WTC11 (cell line): ENCODE measurements at regions not wholly inside any gene's neighbourhood (a gene's known extent, or its start where the extent isn't known, plus 50 kb on each side); places are given as distances from the start of the nearest gene placed in this dataset.

ENCODE experiments used
- ATAC-seq: fragments of 200-7000 bp; cut with Tn5 transposase; 2 replicates; pipeline ENCODE4 v1.10.0; 2021; ENCODE audit warnings: mild to moderate bottlenecking, moderate library complexity
- CTCF ChIA-PET: fragments of 300-600 bp; sonication (Branson Sonifier 250); formaldehyde crosslinking; loops from one replicate; lab custom pipeline; 2021; ENCODE audit warnings: antibody characterized with exemption; lab: Charles Lee
- POLR2A ChIA-PET: fragments of 350-600 bp; sonication (Branson Sonifier 250); formaldehyde crosslinking; loops from one replicate; lab custom pipeline; 2021; ENCODE audit warnings: antibody characterized with exemption; lab: Charles Lee
- DNase-seq: peaks from one replicate; pipeline ENCODE4 v3.0.0; 2021; ENCODE audit warnings: low spot score
- H3K27ac Mint-ChIP-seq: 2 replicates; pipeline ENCODE4 v1.8.0; 2021; ENCODE audit warnings: mixed read lengths
- H3K27me3 Mint-ChIP-seq: 2 replicates; pipeline ENCODE4 v1.8.0; 2021; ENCODE audit warnings: low read depth, mild to moderate bottlenecking, moderate library complexity, mixed read lengths
- H3K36me3 Mint-ChIP-seq: 2 replicates; pipeline ENCODE4 v1.8.0; 2021; ENCODE audit warnings: mixed read lengths
- H3K4me1 Mint-ChIP-seq: 2 replicates; pipeline ENCODE4 v1.8.0; 2022; ENCODE audit warnings: mixed read lengths
- H3K4me3 Mint-ChIP-seq: 2 replicates; pipeline ENCODE4 v1.8.0; 2021; ENCODE audit warnings: mild to moderate bottlenecking, moderate library complexity, mixed read lengths
- H3K9me3 Mint-ChIP-seq: 2 replicates; pipeline ENCODE4 v1.8.0; 2021; ENCODE audit warnings: mixed read lengths
- ATF2 ChIP-seq: sonication (generic); formaldehyde crosslinking; IDR thresholded peaks from 2 replicates; pipeline ENCODE4 v1.8.1; 2022; ENCODE audit warnings: low read depth, missing genetic modification reagents, borderline replicate concordance
- ATF3 ChIP-seq: sonication (generic); formaldehyde crosslinking; conservative IDR thresholded peaks from 2 replicates; pipeline ENCODE4 v1.8.1; 2022; ENCODE audit warnings: mild to moderate bottlenecking, missing genetic modification reagents
- EMX1 ChIP-seq: fragments of 250-450 bp; sonication (Bioruptor Pico); IDR thresholded peaks from 2 replicates; pipeline ENCODE4 v1.8.0; 2021; ENCODE audit warnings: mild to moderate bottlenecking
- ESRRA ChIP-seq: sonication (generic); formaldehyde crosslinking; IDR thresholded peaks from 2 replicates; pipeline ENCODE4 v1.8.1; 2022; ENCODE audit warnings: mild to moderate bottlenecking, missing genetic modification reagents, borderline replicate concordance
- FOXJ3 ChIP-seq: sonication (generic); formaldehyde crosslinking; IDR thresholded peaks from 2 replicates; pipeline ENCODE4 v1.9.0; 2021; ENCODE audit warnings: missing genetic modification reagents, mild to moderate bottlenecking, borderline replicate concordance
- FOXP1 ChIP-seq: sonication (generic); formaldehyde crosslinking; IDR thresholded peaks from 2 replicates; pipeline ENCODE4 v1.8.0; 2022; ENCODE audit warnings: missing genetic modification reagents, mild to moderate bottlenecking, moderate library complexity, borderline replicate concordance
- HMGA2 ChIP-seq: fragments of 250-450 bp; sonication (Bioruptor Pico); IDR thresholded peaks from 2 replicates; pipeline ENCODE4 v1.4.0; 2021; ENCODE audit warnings: mild to moderate bottlenecking, moderate library complexity
- JAZF1 ChIP-seq: fragments of 250-450 bp; sonication (Bioruptor Pico); IDR thresholded peaks from 2 replicates; pipeline ENCODE4 v1.9.0; 2021; ENCODE audit warnings: moderate library complexity, mild to moderate bottlenecking, inconsistent platforms
- MLX ChIP-seq: sonication (generic); formaldehyde crosslinking; IDR thresholded peaks from 2 replicates; pipeline ENCODE4 v1.8.1; 2023; ENCODE audit warnings: mild to moderate bottlenecking, missing genetic modification reagents, moderate library complexity
- MYBL2 ChIP-seq: sonication (generic); formaldehyde crosslinking; IDR thresholded peaks from 2 replicates; pipeline ENCODE4 v1.8.1; 2023; ENCODE audit warnings: mild to moderate bottlenecking, moderate library complexity, missing genetic modification reagents
- NFYB ChIP-seq: sonication (generic); formaldehyde crosslinking; conservative IDR thresholded peaks from 2 replicates; pipeline ENCODE4 v1.8.0; 2022; ENCODE audit warnings: low read depth, missing genetic modification reagents
- NR1H2 ChIP-seq: sonication (generic); formaldehyde crosslinking; IDR thresholded peaks from 2 replicates; pipeline ENCODE4 v1.9.0; 2021; ENCODE audit warnings: mild to moderate bottlenecking, moderate library complexity, missing genetic modification reagents
- NR2C2 ChIP-seq: sonication (generic); formaldehyde crosslinking; IDR thresholded peaks from 2 replicates; pipeline ENCODE4 v1.8.0; 2022; ENCODE audit warnings: mild to moderate bottlenecking, missing genetic modification reagents
- NR3C1 ChIP-seq: sonication (generic); formaldehyde crosslinking; conservative IDR thresholded peaks from 2 replicates; pipeline ENCODE4 v1.8.1; 2023; ENCODE audit warnings: low read depth, mild to moderate bottlenecking, missing genetic modification reagents
- STAT6 ChIP-seq: sonication (generic); formaldehyde crosslinking; conservative IDR thresholded peaks from 2 replicates; pipeline ENCODE4 v1.8.1; 2023; ENCODE audit warnings: mild to moderate bottlenecking, low read depth, missing genetic modification reagents, moderate library complexity
- TCF7 ChIP-seq: sonication (generic); formaldehyde crosslinking; IDR thresholded peaks from 2 replicates; pipeline ENCODE4 v1.8.0; 2022; ENCODE audit warnings: mild to moderate bottlenecking, low read depth, missing genetic modification reagents, moderate library complexity
- ZBTB21 ChIP-seq: sonication (generic); formaldehyde crosslinking; IDR thresholded peaks from 2 replicates; pipeline ENCODE4 v1.8.1; 2023; ENCODE audit warnings: mild to moderate bottlenecking, missing genetic modification reagents, borderline replicate concordance
- ZNF121 ChIP-seq: sonication (generic); formaldehyde crosslinking; IDR thresholded peaks from 2 replicates; pipeline ENCODE4 v1.8.0; 2023; ENCODE audit warnings: missing genetic modification reagents
- ZNF138 ChIP-seq: sonication (generic); formaldehyde crosslinking; conservative IDR thresholded peaks from 2 replicates; pipeline ENCODE4 v1.8.1; 2022; ENCODE audit warnings: mild to moderate bottlenecking, moderate library complexity, missing genetic modification reagents

GRCh38 chr2:117712684-117713083 is 101.8 kb upstream of the DDX18 start (continued):
- TF ChIP-seq FOXJ3 (CRISPR knock-in tag) = no peak
- TF ChIP-seq, all 79 proteins: peak for 0

- no peak for ATAC-seq
- H3K27me3 Mint-ChIP-seq = no peaks in the 10 kb centered on the region; the same call in 1 of the 2 replicates
- H3K36me3 Mint-ChIP-seq = no peaks in the 10 kb centered on the region
- H3K9me3 Mint-ChIP-seq = no peaks in the 10 kb centered on the region; the same call in 1 of the 2 replicates
- no peak overlapping the region for H3K27ac Mint-ChIP-seq
- ChIA-PET CTCF (no interaction called here), POLR2A (no interaction called here)
- no peak overlapping the region for H3K4me3 Mint-ChIP-seq
- peaks cover 4% of the 10 kb centered on the region; the same call in 1 of the 2 replicates for H3K4me1 Mint-ChIP-seq
- no peak for TF ChIP-seq FOXP1 (CRISPR knock-in tag)
- TF ChIP-seq ESRRA = no peak
- no peak for TF ChIP-seq NR1H2
- no peak for TF ChIP-seq STAT6 (CRISPR knock-in tag)
- TF ChIP-seq JAZF1 (CRISPR knock-in tag) = no peak
- TF ChIP-seq NR3C1 (CRISPR knock-in tag) = no peak
- TF ChIP-seq, all 79 proteins: peak for 0
- no peak for DNase-seq
These were observed 100.4 kb upstream of the DDX18 start for GRCh38 chr2:117714110-117714509.

GRCh38 chr2:117714745-117715417 is 99.6 kb upstream of the DDX18 start:
- ChIA-PET POLR2A (no interaction called here), CTCF (interaction anchor here (0.7 kb wide), 1 partner anchor 11 kb away, joined by 3 read pairs; no protein-coding TSS in a partner anchor)
- H3K27me3 Mint-ChIP-seq = no peaks in the 10 kb centered on the region; the same call in none of the 2 replicates
- ATAC-seq = no peak
- no peak for DNase-seq
- TF ChIP-seq HMGA2 (CRISPR knock-in tag) (no peak), ATF2 (no peak), EMX1 (CRISPR knock-in tag) (no peak), NFYB (CRISPR knock-in tag) (no peak), ATF3 (CRISPR knock-in tag) (no peak), ZNF138 (CRISPR knock-in tag) (no peak), ZBTB21 (CRISPR knock-in tag) (no peak), TCF7 (CRISPR knock-in tag) (no peak), NR2C2 (CRISPR knock-in tag) (no peak), MYBL2 (CRISPR knock-in tag) (no peak), ZNF121 (no peak), MLX (CRISPR knock-in tag) (no peak)
- no peaks in the 10 kb centered on the region for H3K36me3 Mint-ChIP-seq
- H3K4me3 Mint-ChIP-seq = no peak overlapping the region
- H3K4me1 Mint-ChIP-seq = peaks cover 4% of the 10 kb centered on the region; the same call in 1 of the 2 replicates
- H3K9me3 Mint-ChIP-seq = no peaks in the 10 kb centered on the region; the same call in 1 of the 2 replicates
- no peak overlapping the region for H3K27ac Mint-ChIP-seq
